ENCODE measurements at regions not wholly inside any gene's neighbourhood (a gene's known extent, or its start where the extent isn't known, plus 50 kb on each side); places are given as distances from the start of the nearest gene placed in this dataset.

DNA sequence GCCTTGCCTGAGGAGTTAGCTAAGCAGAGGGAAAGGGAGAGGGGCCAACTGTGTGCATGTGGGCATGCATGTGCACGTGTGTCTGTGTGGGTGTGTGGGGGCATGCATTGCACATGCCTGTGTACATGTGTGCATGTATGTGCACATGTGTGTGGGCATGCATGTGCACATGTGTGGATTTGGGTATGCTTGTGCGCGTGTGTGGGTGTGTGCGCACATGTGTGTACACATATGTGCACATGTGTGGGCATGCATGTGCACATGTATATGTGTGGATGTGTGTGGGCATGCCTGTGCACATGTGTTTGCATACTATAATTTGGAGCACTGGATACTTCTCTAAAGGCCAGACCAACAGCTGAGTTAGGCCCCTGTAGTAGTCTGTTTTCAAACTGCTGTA, 350.0 kb downstream of the PRDM2 start:
- TF ChIP-seq CTCF (IDR thresholded peaks at IDR 0.05) (no peak), POLR2AphosphoS5 (IDR thresholded peaks at IDR 0.05) (no peak)
